Adrenal gland (tissue), 5 donors: ENCODE measurements at regions not wholly inside any gene's neighbourhood (a gene's known extent, or its start where the extent isn't known, plus 50 kb on each side); places are given as distances from the start of the nearest gene placed in this dataset.

ENCODE experiments used
- POLR2A ChIP-seq, 2 donors: fragments of 450-650 bp; IDR thresholded peaks; one replicate each; pipeline ENCODE4 v1.6.1; 2017; ENCODE audit warnings: antibody characterized with exemption in 2 of 2, mild to moderate bottlenecking in 2 of 2, moderate library complexity in 1 of 2
- TF ChIP-seq, protein P1 (sequence below), 6 experiments: fragments of 450-650 bp in 4 of 6; fragments of 200-600 bp in 2 of 6; sonication (generic) in 1 of 6; IDR thresholded peaks; 1 replicate in 5 of 6; 2 replicates in 1 of 6; pipeline versions ENCODE4 v1.5.1 to v1.8.0; 2016 to 2021; ENCODE audit warnings: antibody characterized with exemption in 6 of 6, mild to moderate bottlenecking in 2 of 6, moderate library complexity in 1 of 6
- donor health status: DM: no; HTN: no; CAD: no.

DNA sequence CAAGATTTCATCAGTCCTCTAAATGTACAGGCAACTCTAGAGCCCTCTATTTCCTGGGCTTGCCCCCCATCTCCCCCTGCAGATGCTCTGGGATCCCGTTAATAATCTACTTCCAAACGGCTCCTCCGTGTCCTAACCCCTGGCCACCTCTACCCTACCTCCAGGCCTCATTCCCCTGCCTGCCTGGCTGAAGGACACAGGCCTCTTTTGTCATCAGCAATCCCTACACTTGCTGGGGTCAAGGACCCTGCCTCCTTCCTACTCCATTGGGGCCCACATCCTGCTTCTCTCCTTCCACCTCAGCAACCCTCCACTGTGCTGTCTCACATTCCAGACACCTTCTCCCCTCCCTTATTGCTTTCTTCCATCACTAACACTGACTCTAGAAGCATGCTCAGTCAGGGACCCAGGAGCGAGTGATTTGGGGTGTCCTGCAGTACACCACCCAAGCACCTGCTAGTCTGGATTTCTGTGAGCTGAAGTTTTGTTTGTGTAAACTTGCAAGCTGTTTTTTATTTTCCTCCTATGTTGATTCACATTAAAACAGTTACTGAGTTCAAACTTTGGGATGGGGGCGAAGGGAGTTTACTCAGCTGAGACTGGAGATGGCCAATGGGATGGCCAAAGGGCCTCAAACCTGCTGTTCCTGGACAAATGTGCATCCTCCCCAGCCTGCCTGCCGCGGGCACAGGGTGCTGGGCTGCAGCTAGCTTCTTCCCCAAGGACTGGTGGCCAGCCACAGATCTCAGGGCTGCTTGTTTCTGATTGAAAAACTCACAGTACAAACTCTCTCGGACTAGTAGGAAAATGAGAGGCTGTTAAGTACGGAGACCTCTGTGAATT, 314.7 kb downstream of the FOXO1 start:
- TF ChIP-seq, protein P1, sequence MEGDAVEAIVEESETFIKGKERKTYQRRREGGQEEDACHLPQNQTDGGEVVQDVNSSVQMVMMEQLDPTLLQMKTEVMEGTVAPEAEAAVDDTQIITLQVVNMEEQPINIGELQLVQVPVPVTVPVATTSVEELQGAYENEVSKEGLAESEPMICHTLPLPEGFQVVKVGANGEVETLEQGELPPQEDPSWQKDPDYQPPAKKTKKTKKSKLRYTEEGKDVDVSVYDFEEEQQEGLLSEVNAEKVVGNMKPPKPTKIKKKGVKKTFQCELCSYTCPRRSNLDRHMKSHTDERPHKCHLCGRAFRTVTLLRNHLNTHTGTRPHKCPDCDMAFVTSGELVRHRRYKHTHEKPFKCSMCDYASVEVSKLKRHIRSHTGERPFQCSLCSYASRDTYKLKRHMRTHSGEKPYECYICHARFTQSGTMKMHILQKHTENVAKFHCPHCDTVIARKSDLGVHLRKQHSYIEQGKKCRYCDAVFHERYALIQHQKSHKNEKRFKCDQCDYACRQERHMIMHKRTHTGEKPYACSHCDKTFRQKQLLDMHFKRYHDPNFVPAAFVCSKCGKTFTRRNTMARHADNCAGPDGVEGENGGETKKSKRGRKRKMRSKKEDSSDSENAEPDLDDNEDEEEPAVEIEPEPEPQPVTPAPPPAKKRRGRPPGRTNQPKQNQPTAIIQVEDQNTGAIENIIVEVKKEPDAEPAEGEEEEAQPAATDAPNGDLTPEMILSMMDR (IDR thresholded peaks at IDR 0.05) = no peak
- no peak for TF ChIP-seq POLR2A (IDR thresholded peaks at IDR 0.05)
